Heart right ventricle (tissue), 16 donors: ENCODE measurements at regions not wholly inside any gene's neighbourhood (a gene's known extent, or its start where the extent isn't known, plus 50 kb on each side); places are given as distances from the start of the nearest gene placed in this dataset.

Experiments
- ATAC-seq, 8 donors: fragments of 200-7000 bp; cut with Tn5 transposase; one replicate each; pipeline ENCODE4 v1.9.1; 2020; ENCODE audit warnings: mild to moderate bottlenecking in 8 of 8, moderate library complexity in 8 of 8, moderate number of reproducible peaks in 1 of 8
- DNase-seq, 2 donors: peaks; one replicate each; pipeline ENCODE4 v3.0.0-alpha.2; 2020
- H3K27ac ChIP-seq, 10 donors: fragments of 200-600 bp; sonication (generic) in 2 of 10; one replicate each; pipeline versions ENCODE4 v1.5.0 to v1.8.0; 2020 to 2022; ENCODE audit warnings: mild to moderate bottlenecking in 3 of 10
- H3K27me3 ChIP-seq, 7 donors: fragments of 200-600 bp; one replicate each; pipeline ENCODE4 v1.8.0; 2021 to 2022; ENCODE audit warnings: mild to moderate bottlenecking in 2 of 7
- H3K36me3 ChIP-seq, 9 donors: fragments of 200-600 bp; sonication (generic) in 1 of 9; one replicate each; pipeline versions ENCODE4 v1.5.0 to v1.8.0; 2020 to 2022; ENCODE audit warnings: mild to moderate bottlenecking in 2 of 9
- H3K4me1 ChIP-seq, 9 donors: fragments of 200-600 bp; sonication (generic) in 1 of 9; one replicate each; pipeline versions ENCODE4 v1.5.0 to v1.8.0; 2020 to 2022; ENCODE audit warnings: mild to moderate bottlenecking in 4 of 9
- H3K4me3 ChIP-seq, 10 donors: fragments of 200-600 bp; sonication (generic) in 2 of 10; one replicate each; pipeline versions ENCODE4 v1.5.0 to v1.8.0; 2020 to 2022; ENCODE audit warnings: mild to moderate bottlenecking in 7 of 10, moderate library complexity in 2 of 10
- H3K9me3 ChIP-seq, 11 donors: fragments of 200-600 bp in 10 of 11; sonication (generic) in 2 of 11; one replicate each; pipeline versions ENCODE4 v1.5.0 to v1.8.0; 2013 to 2022; ENCODE audit warnings: mild to moderate bottlenecking in 2 of 11, control low read depth in 1 of 11, moderate library complexity in 1 of 11
- WGBS, 2 donors: extraction: QIAGEN DNeasy Blood & Tissue Kit; methylation state at CpG; one replicate each; pipeline ENCODE4 v1.1.7; 2013; ENCODE audit warnings: inconsistent platforms in 1 of 2; 5-methylcytosine and 5-hydroxymethylcytosine counted together
- intact Hi-C, 10 donors: fragments of 100-400 bp; cut with DNase I; formaldehyde crosslinking; loops; one replicate each; pipeline versions ENCODE4 v1.11.1 to v1.14.2; 2022
- TF ChIP-seq, protein P1 (sequence below), 9 donors: fragments of 200-600 bp; sonication (generic) in 2 of 9; IDR thresholded peaks; one replicate each; pipeline versions ENCODE4 v1.5.0 to v1.8.0; 2021 to 2022; ENCODE audit warnings: antibody characterized with exemption in 9 of 9, mild to moderate bottlenecking in 5 of 9, moderate library complexity in 1 of 9
- donor health status: Arrhythmogenic right ventricular cardiomyopathy.
- donor health status: ischemic (EF 13 %, LVEDD 7.1; RV severe dilation, severe dysfunction).
- donor health status: healthy with polysubstance abuse.
- donor health status: DM: no; HTN: yes; CAD: no.
- donor health status: DM: no; HTN: no; CAD: no.
- donor health status: ischemic (EF 25% LVEDD 6.9; RV normal size, moderate dysfunction).
- donor health status: ischemic (EF 25% LVEDD 5.7; RV mildly dilated, moderate dysfunction).
- donor health status: healthy.
- donor health status: DM: yes; HTN: yes; CAD: no.
- donor health status: Ischemic cardiomyopathy.
- donor health status: ischemic (EF 35%, LVEDD 5.7; RV mildly dilated, moderate dysfunction).
- donor health status: nonischemic (EF 11% LVEDD 7.7; RV severe dilation, severe dysfunction).
- donor health status: DM: yes; HTN: yes; CAD: no.
- donor health status: PGD.
- donor health status: ischemic (EF 29% LVEDD 5.4; RV normal size, mild dysfunction).
- donor health status: nonischemic (EF 23%, LVEDD 6.1; RV moderate dilation, normal function).

DNA sequence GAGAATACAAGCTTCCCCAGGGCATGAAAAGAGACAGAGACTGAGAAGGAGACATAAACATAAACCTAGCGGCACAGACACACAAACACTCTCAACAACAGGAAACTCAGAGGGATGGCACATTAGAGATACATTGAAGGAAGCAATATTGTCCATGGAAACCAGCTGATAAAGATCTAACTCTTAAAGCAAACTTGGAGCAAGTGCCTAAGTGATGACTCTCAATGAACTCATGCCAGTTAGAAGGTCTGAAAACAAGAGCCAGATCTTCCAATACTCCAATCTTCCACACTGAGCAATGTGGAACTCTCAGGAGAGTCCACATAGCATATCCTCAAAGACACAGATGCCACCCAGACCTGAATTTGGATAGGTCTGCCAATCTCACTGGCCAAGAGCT, 168.8 kb upstream of the ISX start:
- intact Hi-C loops = no loop called here
- H3K4me1 ChIP-seq = no peaks in the 10 kb centered on the region
- no peak overlapping the region for H3K27ac ChIP-seq
- H3K9me3 ChIP-seq = no peaks in the 10 kb centered on the region
- no peak overlapping the region for H3K4me3 ChIP-seq
- DNase-seq (no peak), ATAC-seq (no peak)
- WGBS, 2 donors = 74 to 86% methylated on average over 1 of the region's 1 CpG
- peaks cover 0 to 11% (median 3%) of the 10 kb centered on the region in 7 donors for H3K27me3 ChIP-seq
- no peaks in the 10 kb centered on the region for H3K36me3 ChIP-seq
- TF ChIP-seq, protein P1, sequence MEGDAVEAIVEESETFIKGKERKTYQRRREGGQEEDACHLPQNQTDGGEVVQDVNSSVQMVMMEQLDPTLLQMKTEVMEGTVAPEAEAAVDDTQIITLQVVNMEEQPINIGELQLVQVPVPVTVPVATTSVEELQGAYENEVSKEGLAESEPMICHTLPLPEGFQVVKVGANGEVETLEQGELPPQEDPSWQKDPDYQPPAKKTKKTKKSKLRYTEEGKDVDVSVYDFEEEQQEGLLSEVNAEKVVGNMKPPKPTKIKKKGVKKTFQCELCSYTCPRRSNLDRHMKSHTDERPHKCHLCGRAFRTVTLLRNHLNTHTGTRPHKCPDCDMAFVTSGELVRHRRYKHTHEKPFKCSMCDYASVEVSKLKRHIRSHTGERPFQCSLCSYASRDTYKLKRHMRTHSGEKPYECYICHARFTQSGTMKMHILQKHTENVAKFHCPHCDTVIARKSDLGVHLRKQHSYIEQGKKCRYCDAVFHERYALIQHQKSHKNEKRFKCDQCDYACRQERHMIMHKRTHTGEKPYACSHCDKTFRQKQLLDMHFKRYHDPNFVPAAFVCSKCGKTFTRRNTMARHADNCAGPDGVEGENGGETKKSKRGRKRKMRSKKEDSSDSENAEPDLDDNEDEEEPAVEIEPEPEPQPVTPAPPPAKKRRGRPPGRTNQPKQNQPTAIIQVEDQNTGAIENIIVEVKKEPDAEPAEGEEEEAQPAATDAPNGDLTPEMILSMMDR (IDR thresholded peaks at IDR 0.05) = no peak

DNA sequence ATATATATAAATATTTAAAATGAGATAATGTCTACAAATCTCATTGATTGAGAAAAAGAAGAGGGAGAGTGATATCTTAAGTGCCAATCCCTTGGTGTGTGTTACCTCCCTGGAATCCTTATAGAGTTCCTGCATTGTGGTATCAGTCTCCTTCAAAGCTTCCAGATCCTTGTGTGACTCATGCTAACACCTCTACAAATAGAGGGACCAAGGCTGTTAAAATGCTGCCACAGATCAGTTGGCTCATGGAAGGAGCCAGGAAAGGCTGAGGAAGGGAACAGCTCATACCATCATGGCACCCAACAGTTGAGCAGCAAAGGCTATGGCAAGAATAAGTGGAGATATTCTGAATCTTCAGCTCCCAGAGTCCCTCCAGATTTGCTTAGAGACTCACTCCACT, 163.6 kb upstream of the ISX start:
- no peaks in the 10 kb centered on the region for H3K9me3 ChIP-seq
- H3K27ac ChIP-seq = no peak overlapping the region
- ATAC-seq = no peak
- TF ChIP-seq, protein P1 (IDR thresholded peaks at IDR 0.05) = no peak
- H3K27me3 ChIP-seq = no peaks in the 10 kb centered on the region
- intact Hi-C loops = no loop called here
- DNase-seq = no peak
- H3K4me3 ChIP-seq = no peak overlapping the region
- H3K4me1 ChIP-seq = no peaks in the 10 kb centered on the region
- H3K36me3 ChIP-seq = no peaks in the 10 kb centered on the region

DNA sequence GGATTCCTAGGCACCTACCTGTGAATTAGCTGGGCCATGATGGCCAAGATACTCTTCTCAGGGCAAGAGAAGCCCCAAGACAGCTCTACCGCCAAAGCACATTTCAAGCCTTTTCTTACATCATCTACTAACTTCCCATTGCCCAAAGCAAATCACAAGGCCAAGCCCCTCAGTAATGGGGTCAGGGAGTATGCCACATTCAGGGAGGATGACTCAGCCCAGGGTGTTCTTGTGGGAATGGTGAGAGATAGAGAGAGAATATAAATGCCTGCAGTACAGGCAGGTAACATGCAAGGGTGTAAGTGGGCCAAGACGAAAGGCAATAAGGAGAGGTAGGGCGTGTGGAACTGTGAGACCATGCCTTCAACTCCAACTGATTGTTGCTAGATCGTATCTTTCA, 162.5 kb upstream of the ISX start:
- TF ChIP-seq, protein P1 (IDR thresholded peaks at IDR 0.05) = no peak
- no peaks in the 10 kb centered on the region for H3K36me3 ChIP-seq
- no peaks in the 10 kb centered on the region for H3K4me1 ChIP-seq

DNA sequence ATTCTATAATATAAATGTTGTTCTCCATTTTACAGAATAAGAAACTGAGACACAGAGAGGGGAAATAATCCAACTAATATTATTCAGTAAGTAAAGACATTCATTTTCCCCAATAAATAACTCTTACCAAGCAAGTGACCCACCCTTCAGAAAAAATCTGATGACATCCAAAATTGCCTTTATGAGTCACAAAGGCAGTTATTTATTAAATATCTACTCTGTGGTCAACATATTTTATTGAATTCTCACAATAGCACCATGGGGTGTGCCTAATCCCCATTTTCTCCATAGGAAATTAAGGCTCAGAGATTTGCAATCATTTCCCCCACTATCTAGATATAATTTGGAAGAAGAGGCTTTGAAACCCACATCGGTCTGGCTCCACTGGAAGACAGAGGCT, 161.5 kb upstream of the ISX start:
- no peak overlapping the region for H3K4me3 ChIP-seq
- intact Hi-C loops = no loop called here
- no peak for DNase-seq
- no peaks in the 10 kb centered on the region for H3K4me1 ChIP-seq
- TF ChIP-seq, protein P1 (IDR thresholded peaks at IDR 0.05) = no peak
- WGBS, 2 donors = 92 to 97% methylated on average over 1 of the region's 1 CpG
- peaks cover 0 to 6% (median 0%) of the 10 kb centered on the region in 11 donors for H3K9me3 ChIP-seq
- no peak overlapping the region for H3K27ac ChIP-seq
- no peak for ATAC-seq
- no peaks in the 10 kb centered on the region for H3K36me3 ChIP-seq
- peaks cover 0 to 5% (median 0%) of the 10 kb centered on the region in 7 donors for H3K27me3 ChIP-seq

More for the DNA sequence above, 162.5 kb upstream of the ISX start:
- DNase-seq (no peak), ATAC-seq (no peak)
- 85 to 88% methylated on average over 4 of the region's 4 CpGs for WGBS, 2 donors
- intact Hi-C loops = no loop called here
- Histone ChIP-seq H3K27ac (no peak overlapping the region), H3K4me3 (no peak overlapping the region), H3K9me3 (no peaks in the 10 kb centered on the region), H3K27me3 (no peaks in the 10 kb centered on the region)
